H1 (cell line): ENCODE measurements at regions not wholly inside any gene's neighbourhood (a gene's known extent, or its start where the extent isn't known, plus 50 kb on each side); places are given as distances from the start of the nearest gene placed in this dataset.

Experiments used
- CTCF ChIA-PET: fragments of 300-600 bp; sonication (Branson Sonifier 250); formaldehyde crosslinking; loops from one replicate; lab custom pipeline; 2021; ENCODE audit not compliant: partially characterized antibody; lab: Charles Lee
- POLR2A ChIA-PET: fragments of 300-600 bp; sonication (Branson Sonifier 250); formaldehyde crosslinking; loops from one replicate; lab custom pipeline; 2021; ENCODE audit warnings: inconsistent platforms; ENCODE audit not compliant: partially characterized antibody; lab: Charles Lee
- DNase-seq, 2 experiments: peaks; one replicate each; pipeline versions ENCODE4 v3.0.0 to v3.0.0-alpha.2; 2010 to 2022; ENCODE audit warnings: low spot score in 2 of 2, low read depth in 1 of 2, mixed read lengths in 1 of 2
- FAIRE-seq: peaks from 2 replicates; lab custom pipeline; 2011; peaks lifted over from hg19 to GRCh38; lab: Jason Lieb, UNC
- H2AFZ ChIP-seq: 2 replicates; pipeline ENCODE4 v1.8.1; 2012; ENCODE audit warnings: low read length, inconsistent platforms
- H2AK5ac ChIP-seq: 2 replicates; pipeline ENCODE4 v1.6.1; 2013; ENCODE audit warnings: low read depth, low read length
- H2BK120ac ChIP-seq: replicated peaks from 2 replicates; pipeline ENCODE3; 2013; ENCODE audit warnings: low read depth, low read length, inconsistent platforms
- H2BK12ac ChIP-seq: 2 replicates; pipeline ENCODE4 v1.6.1; 2013; ENCODE audit warnings: low read depth, low read length
- H2BK15ac ChIP-seq: 2 replicates; pipeline ENCODE4 v1.6.1; 2013; ENCODE audit warnings: low read length
- H2BK20ac ChIP-seq: 2 replicates; pipeline ENCODE4 v1.6.1; 2013; ENCODE audit warnings: low read length
- H2BK5ac ChIP-seq: 2 replicates; pipeline ENCODE4 v1.6.1; 2013; ENCODE audit warnings: low read depth, low read length
- H3K14ac ChIP-seq: 2 replicates; pipeline ENCODE4 v1.6.1; 2013; ENCODE audit warnings: inconsistent platforms; ENCODE audit not compliant: insufficient read length
- H3K18ac ChIP-seq: 2 replicates; pipeline ENCODE4 v1.6.1; 2013; ENCODE audit warnings: low read length; ENCODE audit errors: extremely low read depth
- H3K23ac ChIP-seq: 2 replicates; pipeline ENCODE4 v1.6.1; 2013; ENCODE audit warnings: inconsistent platforms; ENCODE audit not compliant: insufficient read length
- H3K23me2 ChIP-seq: 2 replicates; pipeline ENCODE4 v1.6.1; 2013; ENCODE audit warnings: low read depth, low read length
- H3K27ac ChIP-seq: 2 replicates; pipeline ENCODE4 v1.6.1; 2011; ENCODE audit warnings: low read depth, low read length, inconsistent platforms
- H3K27me3 ChIP-seq, 4 experiments: replicated peaks in 1 of 4; 1 replicate in 1 of 4; 2 replicates in 3 of 4; pipeline versions ENCODE4 v1.6.1 to v1.8.1; 2011 to 2013; ENCODE audit warnings: low read length in 3 of 4, mild to moderate bottlenecking in 3 of 4, inconsistent platforms in 2 of 4, mixed read lengths in 2 of 4, moderate library complexity in 1 of 4; ENCODE audit not compliant: control insufficient read depth in 3 of 4, insufficient read depth in 3 of 4; ENCODE audit errors: extremely low read depth in 1 of 4
- H3K36me3 ChIP-seq, 4 experiments: 2 replicates each; pipeline versions ENCODE4 v1.6.1 to v1.8.1; 2011 to 2013; ENCODE audit warnings: mild to moderate bottlenecking in 4 of 4, low read length in 3 of 4, moderate library complexity in 2 of 4, control low read depth in 1 of 4, inconsistent platforms in 1 of 4; ENCODE audit not compliant: insufficient read depth in 4 of 4, control insufficient read depth in 2 of 4
- H3K4ac ChIP-seq: replicated peaks from 2 replicates; pipeline ENCODE3; 2013; ENCODE audit warnings: low read length, low read depth, mixed read lengths, inconsistent platforms; ENCODE audit not compliant: insufficient read length
- H3K4me1 ChIP-seq, 4 experiments: replicated peaks in 1 of 4; 1 replicate in 1 of 4; 2 replicates in 3 of 4; pipeline versions ENCODE4 v1.6.1 to v1.8.1; 2011 to 2013; ENCODE audit warnings: low read length in 3 of 4, inconsistent platforms in 2 of 4, mixed read lengths in 1 of 4; ENCODE audit not compliant: insufficient read depth in 4 of 4, control insufficient read depth in 3 of 4
- H3K4me2 ChIP-seq, 2 experiments: 2 replicates each; pipeline versions ENCODE4 v1.6.1 to v1.8.1; 2011 to 2013; ENCODE audit warnings: low read depth in 2 of 2, low read length in 2 of 2, control low read depth in 1 of 2, inconsistent platforms in 1 of 2, mild to moderate bottlenecking in 1 of 2; ENCODE audit not compliant: insufficient read depth in 1 of 2
- H3K4me3 ChIP-seq, 4 experiments: fragments of 200-600, 300-600 bp in 1 of 4; sonication (generic), shearing (Covaris generic), sonication (Bioruptor Twin) in 1 of 4; 2 replicates each; pipeline versions ENCODE4 v1.5.1 to v1.8.1; 2011 to 2016; ENCODE audit warnings: low read length in 4 of 4, low read depth in 3 of 4, control low read depth in 2 of 4, inconsistent platforms in 2 of 4, mild to moderate bottlenecking in 2 of 4, mixed read lengths in 1 of 4, moderate library complexity in 1 of 4; ENCODE audit not compliant: insufficient read depth in 2 of 4; ENCODE audit errors: extremely low read depth in 1 of 4
- H3K56ac ChIP-seq: replicated peaks from 2 replicates; pipeline ENCODE3; 2013; ENCODE audit warnings: low read depth, mild to moderate bottlenecking, mixed read lengths, low read length, inconsistent platforms; ENCODE audit not compliant: insufficient read length
- H3K79me1 ChIP-seq: 2 replicates; pipeline ENCODE4 v1.6.1; 2013; ENCODE audit warnings: low read depth, low read length, control low read depth
- H3K79me2 ChIP-seq, 2 experiments: 2 replicates each; pipeline versions ENCODE4 v1.6.1 to v1.8.1; 2012 to 2013; ENCODE audit warnings: low read length in 2 of 2, mild to moderate bottlenecking in 2 of 2, inconsistent platforms in 1 of 2; ENCODE audit not compliant: insufficient read depth in 2 of 2, control insufficient read depth in 1 of 2
- H3K9ac ChIP-seq, 4 experiments: replicated peaks in 1 of 4; 1 replicate in 1 of 4; 2 replicates in 3 of 4; pipeline versions ENCODE4 v1.6.1 to v1.8.1; 2011 to 2013; ENCODE audit warnings: low read depth in 3 of 4, low read length in 3 of 4, control low read depth in 2 of 4, mild to moderate bottlenecking in 2 of 4, moderate library complexity in 2 of 4, inconsistent platforms in 1 of 4; ENCODE audit errors: extremely low read depth in 1 of 4
- H3K9me3 ChIP-seq, 2 experiments: 2 replicates each; pipeline versions ENCODE4 v1.6.1 to v1.8.1; 2012 to 2013; ENCODE audit warnings: mild to moderate bottlenecking in 2 of 2, moderate library complexity in 2 of 2, control low read depth in 1 of 2, inconsistent platforms in 1 of 2, low read depth in 1 of 2, low read length in 1 of 2, mixed read lengths in 1 of 2; ENCODE audit not compliant: insufficient read depth in 2 of 2
- H4K20me1 ChIP-seq, 2 experiments: replicated peaks in 1 of 2; 2 replicates each; pipeline versions ENCODE3 to v1.8.1; 2011 to 2013; ENCODE audit warnings: inconsistent platforms in 2 of 2, low read length in 2 of 2, mild to moderate bottlenecking in 1 of 2; ENCODE audit not compliant: insufficient read depth in 2 of 2, control insufficient read depth in 1 of 2
- H4K5ac ChIP-seq: 2 replicates; pipeline ENCODE4 v1.6.1; 2013; ENCODE audit warnings: low read length, low read depth, mixed read lengths, inconsistent platforms; ENCODE audit not compliant: insufficient read length
- H4K8ac ChIP-seq: 2 replicates; pipeline ENCODE4 v1.8.0; 2013; ENCODE audit warnings: mild to moderate bottlenecking, moderate library complexity, low read length, inconsistent platforms; ENCODE audit not compliant: insufficient read depth; ENCODE audit errors: extremely low read depth
- H4K91ac ChIP-seq: replicated peaks from 2 replicates; pipeline ENCODE3; 2013; ENCODE audit warnings: low read length, mixed read lengths, inconsistent platforms; ENCODE audit not compliant: insufficient read length
- JUN ChIP-seq: IDR thresholded peaks from 2 replicates; pipeline ENCODE4 v1.6.1; 2011; ENCODE audit warnings: low read depth, mild to moderate bottlenecking, improper control_type of control experiment, low read length
- TF ChIP-seq, protein P1 (sequence below): fragments of 300-600 bp; sonication (generic); IDR thresholded peaks from 2 replicates; pipeline ENCODE4 v1.7.1; 2012; ENCODE audit warnings: low read length, moderate library complexity, mild to moderate bottlenecking, inconsistent platforms; ENCODE audit not compliant: insufficient replicate concordance

DNA sequence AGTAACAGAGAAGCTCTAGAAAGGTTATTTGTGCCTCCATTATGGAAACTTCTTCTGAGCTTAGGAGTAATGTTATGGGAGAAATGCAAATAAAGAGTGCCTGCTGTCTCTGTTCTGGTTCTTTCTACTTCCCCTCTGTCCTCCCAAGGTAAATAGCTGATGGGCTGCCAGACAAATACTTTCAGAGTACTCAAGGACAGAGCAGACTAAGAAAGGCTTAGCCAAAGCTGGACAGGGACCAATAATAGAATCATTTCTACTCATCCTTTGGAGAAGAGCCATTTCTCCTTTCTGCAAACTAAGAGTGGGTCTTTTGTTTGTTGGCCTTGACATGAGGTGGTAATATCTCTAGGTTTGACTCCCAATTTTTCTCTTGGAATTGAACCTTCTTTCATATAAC, 136.1 kb downstream of the MID1IP1 start:
- CTCF ChIA-PET, result no interaction called here
- no peak overlapping the region for H2BK12ac ChIP-seq
- H3K4me3 ChIP-seq, result no peak overlapping the region
- H2BK15ac ChIP-seq, result no peak overlapping the region
- POLR2A ChIA-PET, result no interaction called here
- no peaks in the 10 kb centered on the region for H3K79me2 ChIP-seq
- H3K14ac ChIP-seq, result no peak overlapping the region
- no peak overlapping the region for H2AFZ ChIP-seq
- no peak overlapping the region for H3K23ac ChIP-seq
- no peaks in the 10 kb centered on the region for H3K27me3 ChIP-seq
- no peak overlapping the region for H2BK120ac ChIP-seq
- no peaks in the 10 kb centered on the region for H3K9me3 ChIP-seq
- H3K36me3 ChIP-seq, result no peaks in the 10 kb centered on the region
- no peak overlapping the region for H4K91ac ChIP-seq
- H4K20me1 ChIP-seq, result no peaks in the 10 kb centered on the region
- H3K79me1 ChIP-seq, result no peaks in the 10 kb centered on the region
- no peak overlapping the region for H4K8ac ChIP-seq
- H2BK5ac ChIP-seq, result no peak overlapping the region
- no peak overlapping the region for H2BK20ac ChIP-seq
- H3K4ac ChIP-seq, result no peak overlapping the region
- H2AK5ac ChIP-seq, result no peak overlapping the region
- DNase-seq (no peak), FAIRE-seq (no peak)
- H3K56ac ChIP-seq, result no peak overlapping the region
- no peaks in the 10 kb centered on the region for H3K23me2 ChIP-seq
- H4K5ac ChIP-seq, result no peak overlapping the region
- H3K9ac ChIP-seq, result no peak overlapping the region
- H3K18ac ChIP-seq, result no peak overlapping the region
- H3K4me2 ChIP-seq, result no peak overlapping the region
- H3K4me1 ChIP-seq, result no peaks in the 10 kb centered on the region
- H3K27ac ChIP-seq, result no peak overlapping the region
- TF ChIP-seq, protein P1, sequence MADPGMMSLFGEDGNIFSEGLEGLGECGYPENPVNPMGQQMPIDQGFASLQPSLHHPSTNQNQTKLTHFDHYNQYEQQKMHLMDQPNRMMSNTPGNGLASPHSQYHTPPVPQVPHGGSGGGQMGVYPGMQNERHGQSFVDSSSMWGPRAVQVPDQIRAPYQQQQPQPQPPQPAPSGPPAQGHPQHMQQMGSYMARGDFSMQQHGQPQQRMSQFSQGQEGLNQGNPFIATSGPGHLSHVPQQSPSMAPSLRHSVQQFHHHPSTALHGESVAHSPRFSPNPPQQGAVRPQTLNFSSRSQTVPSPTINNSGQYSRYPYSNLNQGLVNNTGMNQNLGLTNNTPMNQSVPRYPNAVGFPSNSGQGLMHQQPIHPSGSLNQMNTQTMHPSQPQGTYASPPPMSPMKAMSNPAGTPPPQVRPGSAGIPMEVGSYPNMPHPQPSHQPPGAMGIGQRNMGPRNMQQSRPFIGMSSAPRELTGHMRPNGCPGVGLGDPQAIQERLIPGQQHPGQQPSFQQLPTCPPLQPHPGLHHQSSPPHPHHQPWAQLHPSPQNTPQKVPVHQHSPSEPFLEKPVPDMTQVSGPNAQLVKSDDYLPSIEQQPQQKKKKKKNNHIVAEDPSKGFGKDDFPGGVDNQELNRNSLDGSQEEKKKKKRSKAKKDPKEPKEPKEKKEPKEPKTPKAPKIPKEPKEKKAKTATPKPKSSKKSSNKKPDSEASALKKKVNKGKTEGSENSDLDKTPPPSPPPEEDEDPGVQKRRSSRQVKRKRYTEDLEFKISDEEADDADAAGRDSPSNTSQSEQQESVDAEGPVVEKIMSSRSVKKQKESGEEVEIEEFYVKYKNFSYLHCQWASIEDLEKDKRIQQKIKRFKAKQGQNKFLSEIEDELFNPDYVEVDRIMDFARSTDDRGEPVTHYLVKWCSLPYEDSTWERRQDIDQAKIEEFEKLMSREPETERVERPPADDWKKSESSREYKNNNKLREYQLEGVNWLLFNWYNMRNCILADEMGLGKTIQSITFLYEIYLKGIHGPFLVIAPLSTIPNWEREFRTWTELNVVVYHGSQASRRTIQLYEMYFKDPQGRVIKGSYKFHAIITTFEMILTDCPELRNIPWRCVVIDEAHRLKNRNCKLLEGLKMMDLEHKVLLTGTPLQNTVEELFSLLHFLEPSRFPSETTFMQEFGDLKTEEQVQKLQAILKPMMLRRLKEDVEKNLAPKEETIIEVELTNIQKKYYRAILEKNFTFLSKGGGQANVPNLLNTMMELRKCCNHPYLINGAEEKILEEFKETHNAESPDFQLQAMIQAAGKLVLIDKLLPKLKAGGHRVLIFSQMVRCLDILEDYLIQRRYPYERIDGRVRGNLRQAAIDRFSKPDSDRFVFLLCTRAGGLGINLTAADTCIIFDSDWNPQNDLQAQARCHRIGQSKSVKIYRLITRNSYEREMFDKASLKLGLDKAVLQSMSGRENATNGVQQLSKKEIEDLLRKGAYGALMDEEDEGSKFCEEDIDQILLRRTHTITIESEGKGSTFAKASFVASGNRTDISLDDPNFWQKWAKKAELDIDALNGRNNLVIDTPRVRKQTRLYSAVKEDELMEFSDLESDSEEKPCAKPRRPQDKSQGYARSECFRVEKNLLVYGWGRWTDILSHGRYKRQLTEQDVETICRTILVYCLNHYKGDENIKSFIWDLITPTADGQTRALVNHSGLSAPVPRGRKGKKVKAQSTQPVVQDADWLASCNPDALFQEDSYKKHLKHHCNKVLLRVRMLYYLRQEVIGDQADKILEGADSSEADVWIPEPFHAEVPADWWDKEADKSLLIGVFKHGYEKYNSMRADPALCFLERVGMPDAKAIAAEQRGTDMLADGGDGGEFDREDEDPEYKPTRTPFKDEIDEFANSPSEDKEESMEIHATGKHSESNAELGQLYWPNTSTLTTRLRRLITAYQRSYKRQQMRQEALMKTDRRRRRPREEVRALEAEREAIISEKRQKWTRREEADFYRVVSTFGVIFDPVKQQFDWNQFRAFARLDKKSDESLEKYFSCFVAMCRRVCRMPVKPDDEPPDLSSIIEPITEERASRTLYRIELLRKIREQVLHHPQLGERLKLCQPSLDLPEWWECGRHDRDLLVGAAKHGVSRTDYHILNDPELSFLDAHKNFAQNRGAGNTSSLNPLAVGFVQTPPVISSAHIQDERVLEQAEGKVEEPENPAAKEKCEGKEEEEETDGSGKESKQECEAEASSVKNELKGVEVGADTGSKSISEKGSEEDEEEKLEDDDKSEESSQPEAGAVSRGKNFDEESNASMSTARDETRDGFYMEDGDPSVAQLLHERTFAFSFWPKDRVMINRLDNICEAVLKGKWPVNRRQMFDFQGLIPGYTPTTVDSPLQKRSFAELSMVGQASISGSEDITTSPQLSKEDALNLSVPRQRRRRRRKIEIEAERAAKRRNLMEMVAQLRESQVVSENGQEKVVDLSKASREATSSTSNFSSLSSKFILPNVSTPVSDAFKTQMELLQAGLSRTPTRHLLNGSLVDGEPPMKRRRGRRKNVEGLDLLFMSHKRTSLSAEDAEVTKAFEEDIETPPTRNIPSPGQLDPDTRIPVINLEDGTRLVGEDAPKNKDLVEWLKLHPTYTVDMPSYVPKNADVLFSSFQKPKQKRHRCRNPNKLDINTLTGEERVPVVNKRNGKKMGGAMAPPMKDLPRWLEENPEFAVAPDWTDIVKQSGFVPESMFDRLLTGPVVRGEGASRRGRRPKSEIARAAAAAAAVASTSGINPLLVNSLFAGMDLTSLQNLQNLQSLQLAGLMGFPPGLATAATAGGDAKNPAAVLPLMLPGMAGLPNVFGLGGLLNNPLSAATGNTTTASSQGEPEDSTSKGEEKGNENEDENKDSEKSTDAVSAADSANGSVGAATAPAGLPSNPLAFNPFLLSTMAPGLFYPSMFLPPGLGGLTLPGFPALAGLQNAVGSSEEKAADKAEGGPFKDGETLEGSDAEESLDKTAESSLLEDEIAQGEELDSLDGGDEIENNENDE, result no peak
- no peak for TF ChIP-seq JUN
